Body of pancreas (tissue), 4 donors: ENCODE measurements at regions not wholly inside any gene's neighbourhood (a gene's known extent, or its start where the extent isn't known, plus 50 kb on each side); places are given as distances from the start of the nearest gene placed in this dataset.

ENCODE experiments used
- ATAC-seq: fragments of 150-250 bp; one replicate; pipeline ENCODE4 v1.9.1; 2016
- DNase-seq, 4 donors: peaks; one replicate each; pipeline ENCODE4 v3.0.0-alpha.2; 2019
- H3K27ac ChIP-seq, 4 donors: fragments of 200-600 bp; sonication (generic); 1 replicate in 3 of 4; 2 replicates in 1 of 4; pipeline versions ENCODE4 v1.5.1 to v1.6.1; 2016 to 2019; ENCODE audit warnings: mild to moderate bottlenecking in 1 of 4, mixed read lengths in 1 of 4, moderate library complexity in 1 of 4
- H3K27me3 ChIP-seq, 2 donors: fragments of 200-600 bp; sonication (generic); one replicate each; pipeline ENCODE4 v1.6.0; 2016; ENCODE audit warnings: mild to moderate bottlenecking in 1 of 2
- H3K36me3 ChIP-seq, 2 donors: fragments of 200-600 bp; sonication (generic); replicated peaks in 1 of 2; 2 replicates each; pipeline ENCODE4 v1.5.1; 2016; ENCODE audit warnings: low read depth in 2 of 2; ENCODE audit not compliant: insufficient read depth in 1 of 2
- H3K4me1 ChIP-seq: fragments of 200-600 bp; sonication (generic); one replicate; pipeline ENCODE4 v1.6.0; 2016
- H3K4me3 ChIP-seq, 2 donors: fragments of 200-600 bp; sonication (generic); 1 replicate in 1 of 2; 2 replicates in 1 of 2; pipeline ENCODE4 v1.5.1; 2016 to 2019
- H3K9me3 ChIP-seq, 3 donors: fragments of 200-600 bp; sonication (generic); 1 replicate in 2 of 3; 2 replicates in 1 of 3; pipeline ENCODE4 v1.5.1; 2016
- CTCF ChIP-seq, 7 experiments: fragments of 450-650 bp in 4 of 7; fragments of 200-600 bp in 3 of 7; sonication (generic) in 3 of 7; IDR thresholded peaks; one replicate each; pipeline ENCODE4 v1.5.1; 2016 to 2019; ENCODE audit warnings: antibody characterized with exemption in 7 of 7
- POLR2A ChIP-seq, 3 donors: fragments of 450-650 bp; IDR thresholded peaks; one replicate each; pipeline ENCODE4 v1.6.1; 2016; ENCODE audit warnings: antibody characterized with exemption in 3 of 3, mild to moderate bottlenecking in 2 of 3
- WGBS, 2 donors: methylation state at CpG; one replicate each; pipeline ENCODE4 v1.1.5; 2017; 5-methylcytosine and 5-hydroxymethylcytosine counted together
- intact Hi-C: fragments of 100-400 bp; cut with DNase I; formaldehyde crosslinking; loops from one replicate; pipeline ENCODE4 v1.15.1; 2023

GRCh38 chr2:108115868-108116267, 123.9 kb upstream of the SULT1C3 start:
- no peak overlapping the region for H3K4me3 ChIP-seq
- TF ChIP-seq POLR2A (IDR thresholded peaks at IDR 0.05) (no peak), CTCF (IDR thresholded peaks at IDR 0.05) (no peak)
- 64% methylated on average over 3 of the region's 3 CpGs for WGBS, 2 donors
- H3K36me3 ChIP-seq: no peaks in the 10 kb centered on the region
- intact Hi-C loops: no loop called here
- no peak overlapping the region for H3K27ac ChIP-seq
- DNase-seq (no peak), ATAC-seq (no peak)
- no peaks in the 10 kb centered on the region for H3K9me3 ChIP-seq
- no peaks in the 10 kb centered on the region for H3K4me1 ChIP-seq
- H3K27me3 ChIP-seq: no peaks in the 10 kb centered on the region

GRCh38 chr2:108118996-108119395, 120.8 kb upstream of the SULT1C3 start:
- ATAC-seq: no peak
- Histone ChIP-seq H3K27ac (no peak overlapping the region), H3K36me3 (no peaks in the 10 kb centered on the region), H3K27me3 (no peaks in the 10 kb centered on the region), H3K9me3 (no peaks in the 10 kb centered on the region), H3K4me1 (no peaks in the 10 kb centered on the region), H3K4me3 (no peak overlapping the region)
- no peak for DNase-seq
- TF ChIP-seq POLR2A (IDR thresholded peaks at IDR 0.05): no peak
- no peak for TF ChIP-seq CTCF (IDR thresholded peaks at IDR 0.05)
- WGBS, 2 donors: 48% methylated on average over 2 of the region's 2 CpGs
- intact Hi-C loops: no loop called here

- no peaks in the 10 kb centered on the region for H3K4me1 ChIP-seq
- no peaks in the 10 kb centered on the region for H3K9me3 ChIP-seq
- TF ChIP-seq CTCF (IDR thresholded peaks at IDR 0.05) (no peak), POLR2A (IDR thresholded peaks at IDR 0.05) (no peak)
- intact Hi-C loops: no loop called here
- no peak for ATAC-seq
- H3K27me3 ChIP-seq: no peaks in the 10 kb centered on the region
- H3K4me3 ChIP-seq: no peak overlapping the region
- 39 to 55% methylated on average over 3 of the region's 3 CpGs for WGBS, 2 donors
- no peak for DNase-seq
- H3K36me3 ChIP-seq: no peaks in the 10 kb centered on the region
- no peak overlapping the region for H3K27ac ChIP-seq
Observed at GRCh38 chr2:108119492-108119891, 120.3 kb upstream of the SULT1C3 start.

- Histone ChIP-seq H3K4me1 (no peaks in the 10 kb centered on the region), H3K36me3 (no peaks in the 10 kb centered on the region), H3K9me3 (no peaks in the 10 kb centered on the region), H3K27me3 (no peaks in the 10 kb centered on the region), H3K4me3 (no peak overlapping the region), H3K27ac (no peak overlapping the region)
- ATAC-seq: no peak
- DNase-seq: no peak
- intact Hi-C loops: no loop called here
- 67% methylated on average over 4 of the region's 4 CpGs for WGBS, 2 donors
- TF ChIP-seq POLR2A (IDR thresholded peaks at IDR 0.05) (no peak), CTCF (IDR thresholded peaks at IDR 0.05) (no peak)
Observed at GRCh38 chr2:108124736-108125495, 114.9 kb upstream of the SULT1C3 start.

GRCh38 chr2:108125581-108125980, 114.2 kb upstream of the SULT1C3 start:
- Histone ChIP-seq H3K36me3 (no peaks in the 10 kb centered on the region), H3K27ac (no peak overlapping the region), H3K4me1 (no peaks in the 10 kb centered on the region), H3K27me3 (no peaks in the 10 kb centered on the region), H3K4me3 (no peak overlapping the region), H3K9me3 (no peaks in the 10 kb centered on the region)
- ATAC-seq (no peak), DNase-seq (no peak)
- no peak for TF ChIP-seq CTCF (IDR thresholded peaks at IDR 0.05)
- no peak for TF ChIP-seq POLR2A (IDR thresholded peaks at IDR 0.05)
- WGBS, 2 donors: 65 to 74% methylated on average over 1 of the region's 1 CpG
- intact Hi-C loops: no loop called here
